Caco-2 (cell line): ENCODE measurements at regions not wholly inside any gene's neighbourhood (a gene's known extent, or its start where the extent isn't known, plus 50 kb on each side); places are given as distances from the start of the nearest gene placed in this dataset.
"Not testable (repeated sequence)": the region's sequence is repeated elsewhere in the genome, so short reads cannot be mapped to it uniquely, and the experiment has no call there.

ENCODE experiments used
- BruUV-seq: library from RNA; stranded (reverse); fragments of 400-500 nt; replicated peaks from 2 replicates; lab custom pipeline; 2021; lab: Mats Ljungman, UMichigan
- CTCF ChIA-PET: fragments of 300-600 bp; sonication (Branson Sonifier 250); formaldehyde crosslinking; loops from one replicate; lab custom pipeline; 2022; ENCODE audit warnings: antibody characterized with exemption; lab: Charles Lee
- POLR2A ChIA-PET: fragments of 300-600 bp; sonication (Branson Sonifier 250); formaldehyde crosslinking; loops from one replicate; lab custom pipeline; 2022; ENCODE audit warnings: antibody characterized with exemption; lab: Charles Lee
- DNase-seq, 2 experiments: peaks; one replicate each; pipeline versions ENCODE4 v3.0.0 to v3.0.0-alpha.2; 2020 to 2022
- H3K27me3 ChIP-seq: replicated peaks from 2 replicates; pipeline ENCODE4 v1.6.0; 2011; ENCODE audit warnings: low read length; ENCODE audit not compliant: control insufficient read depth, insufficient read depth
- H3K36me3 ChIP-seq: 2 replicates; pipeline ENCODE4 v1.5.1; 2011; ENCODE audit warnings: low read length; ENCODE audit not compliant: control insufficient read depth, insufficient read depth
- H3K4me1 ChIP-seq: fragments of 250-450 bp; sonication (Bioruptor Pico); 2 replicates; pipeline ENCODE4 v1.5.1; 2020; ENCODE audit warnings: mild to moderate bottlenecking
- H3K4me3 ChIP-seq: 2 replicates; pipeline ENCODE4 v1.5.1; 2011; ENCODE audit warnings: low read depth, mild to moderate bottlenecking, control low read depth, low read length
- H3K9me3 ChIP-seq: fragments of 250-450 bp; sonication (Bioruptor Pico); 2 replicates; pipeline ENCODE4 v1.5.1; 2020; ENCODE audit warnings: mild to moderate bottlenecking, moderate library complexity
- H3K27ac Mint-ChIP-seq: one replicate; pipeline ENCODE4 v1.8.0; 2022; ENCODE audit warnings: mixed read lengths; ENCODE audit not compliant: unreplicated experiment
- H3K27me3 Mint-ChIP-seq: one replicate; pipeline ENCODE4 v1.8.0; 2022; ENCODE audit warnings: mixed read lengths; ENCODE audit not compliant: insufficient read depth, unreplicated experiment
- H3K36me3 Mint-ChIP-seq: one replicate; pipeline ENCODE4 v1.8.0; 2022; ENCODE audit warnings: mild to moderate bottlenecking, mixed read lengths; ENCODE audit not compliant: insufficient read depth, unreplicated experiment
- H3K4me1 Mint-ChIP-seq: one replicate; pipeline ENCODE4 v1.8.0; 2022; ENCODE audit warnings: low read depth, mixed read lengths; ENCODE audit not compliant: unreplicated experiment
- H3K4me3 Mint-ChIP-seq: one replicate; pipeline ENCODE4 v1.8.0; 2022; ENCODE audit warnings: mild to moderate bottlenecking, moderate library complexity, mixed read lengths; ENCODE audit not compliant: unreplicated experiment
- H3K9me3 Mint-ChIP-seq: one replicate; pipeline ENCODE4 v1.8.0; 2022; ENCODE audit warnings: mixed read lengths; ENCODE audit not compliant: unreplicated experiment
- intact Hi-C: fragments of 100-400 bp; cut with micrococcal nuclease; formaldehyde crosslinking; loops from one replicate; pipeline ENCODE4 v1.10.0; 2022; ENCODE audit not compliant: unreplicated experiment
- TF ChIP-seq, protein P1 (sequence below), 2 experiments: fragments of 200-600 bp in 1 of 2; IDR thresholded peaks; 1 replicate in 1 of 2; 2 replicates in 1 of 2; pipeline versions ENCODE4 v1.5.1 to v1.8.0; 2011 to 2022; ENCODE audit warnings: antibody characterized with exemption in 1 of 2, control low read depth in 1 of 2, inconsistent platforms in 1 of 2, low read depth in 1 of 2, low read length in 1 of 2, mild to moderate bottlenecking in 1 of 2, moderate library complexity in 1 of 2; ENCODE audit not compliant: insufficient read depth in 1 of 2, severe bottlenecking in 1 of 2, unreplicated experiment in 1 of 2

DNA sequence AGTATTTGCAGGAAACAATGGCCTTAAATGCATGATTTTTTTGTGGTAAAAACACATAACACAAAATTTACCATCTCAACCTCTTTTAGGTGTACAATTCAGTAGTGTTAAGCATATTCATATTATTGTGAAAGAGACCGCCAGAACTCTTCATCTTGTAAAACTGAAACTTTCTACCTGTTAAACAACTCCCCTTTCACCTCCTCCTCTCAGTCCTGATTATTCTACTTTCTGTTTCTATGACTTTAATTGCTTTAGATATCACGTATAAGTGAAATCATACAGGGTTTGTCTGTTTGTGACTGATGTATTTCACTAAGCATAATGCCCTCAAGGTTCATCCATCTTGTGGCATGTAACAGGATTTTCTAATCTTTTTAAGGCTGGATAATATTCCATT, 353.4 kb downstream of the ADAMTS20 start:
- intact Hi-C loops, result no loop called here
- Mint-ChIP-seq H3K27ac (no peak overlapping the region), H3K4me3 (no peak overlapping the region), H3K36me3 (no peaks in the 10 kb centered on the region), H3K4me1 (no peaks in the 10 kb centered on the region), H3K27me3 (no peaks in the 10 kb centered on the region), H3K9me3 (no peaks in the 10 kb centered on the region)
- H3K36me3 ChIP-seq, result no peaks in the 10 kb centered on the region
- no peaks in the 10 kb centered on the region for H3K27me3 ChIP-seq
- ChIA-PET CTCF (no interaction called here), POLR2A (no interaction called here)
- no peaks in the 10 kb centered on the region for H3K4me1 ChIP-seq
- H3K9me3 ChIP-seq, result 0 out of 2 replicates have a peak, but pooled peaks cover 3% of the 10 kb centered on the region
- no TSS peak for BruUV-seq
- TF ChIP-seq, protein P1, sequence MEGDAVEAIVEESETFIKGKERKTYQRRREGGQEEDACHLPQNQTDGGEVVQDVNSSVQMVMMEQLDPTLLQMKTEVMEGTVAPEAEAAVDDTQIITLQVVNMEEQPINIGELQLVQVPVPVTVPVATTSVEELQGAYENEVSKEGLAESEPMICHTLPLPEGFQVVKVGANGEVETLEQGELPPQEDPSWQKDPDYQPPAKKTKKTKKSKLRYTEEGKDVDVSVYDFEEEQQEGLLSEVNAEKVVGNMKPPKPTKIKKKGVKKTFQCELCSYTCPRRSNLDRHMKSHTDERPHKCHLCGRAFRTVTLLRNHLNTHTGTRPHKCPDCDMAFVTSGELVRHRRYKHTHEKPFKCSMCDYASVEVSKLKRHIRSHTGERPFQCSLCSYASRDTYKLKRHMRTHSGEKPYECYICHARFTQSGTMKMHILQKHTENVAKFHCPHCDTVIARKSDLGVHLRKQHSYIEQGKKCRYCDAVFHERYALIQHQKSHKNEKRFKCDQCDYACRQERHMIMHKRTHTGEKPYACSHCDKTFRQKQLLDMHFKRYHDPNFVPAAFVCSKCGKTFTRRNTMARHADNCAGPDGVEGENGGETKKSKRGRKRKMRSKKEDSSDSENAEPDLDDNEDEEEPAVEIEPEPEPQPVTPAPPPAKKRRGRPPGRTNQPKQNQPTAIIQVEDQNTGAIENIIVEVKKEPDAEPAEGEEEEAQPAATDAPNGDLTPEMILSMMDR (IDR thresholded peaks at IDR 0.05; ENCODE audit: insufficient read depth in 1 of 2, low read depth in 1 of 2, low read length in 1 of 2, severe bottlenecking in 1 of 2, unreplicated experiment in 1 of 2), result no peak
- H3K4me3 ChIP-seq, result no peak overlapping the region
- no peak for DNase-seq

DNA sequence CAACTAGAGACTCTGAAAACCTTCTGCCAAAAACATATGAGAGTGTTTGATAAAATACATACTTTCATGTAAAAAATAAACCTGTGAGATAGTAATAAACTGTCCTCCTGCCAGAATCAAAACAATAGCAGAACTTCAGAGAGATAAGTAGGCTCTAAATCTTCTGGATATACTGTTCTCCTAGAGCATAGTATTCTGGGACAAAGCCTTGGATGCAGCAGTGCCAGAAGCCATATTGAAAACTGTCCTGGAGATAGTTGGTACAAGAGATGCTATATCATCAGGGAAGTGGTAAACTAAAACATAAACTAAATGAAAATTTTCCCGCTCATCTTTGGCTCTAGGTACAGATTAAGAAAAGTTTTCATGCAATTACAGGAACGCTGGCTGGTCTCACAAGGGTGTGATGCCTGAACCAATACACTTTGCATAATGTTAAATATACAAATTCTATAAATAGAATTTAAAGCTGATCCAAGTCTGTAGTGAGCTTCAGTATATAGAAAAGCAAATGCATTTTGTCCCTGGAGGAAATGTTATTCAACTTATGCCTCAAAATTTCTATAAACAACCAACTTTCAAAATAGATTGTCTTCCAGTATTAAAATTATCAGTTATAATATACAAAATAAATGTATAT, 355.6 kb downstream of the ADAMTS20 start:
- intact Hi-C loops, result no loop called here
- POLR2A ChIA-PET, result no interaction called here
- no peaks in the 10 kb centered on the region for H3K4me1 ChIP-seq
- no TSS peak for BruUV-seq
- H3K4me3 Mint-ChIP-seq, result no peak overlapping the region
- no peak for DNase-seq
- peaks cover 17% of the 10 kb centered on the region for H3K9me3 Mint-ChIP-seq
- TF ChIP-seq, protein P1 (IDR thresholded peaks at IDR 0.05; ENCODE audit: insufficient read depth in 1 of 2, low read depth in 1 of 2, low read length in 1 of 2, severe bottlenecking in 1 of 2, unreplicated experiment in 1 of 2), result no peak
- CTCF ChIA-PET, result no interaction called here
- H3K4me1 Mint-ChIP-seq, result no peaks in the 10 kb centered on the region
- H3K36me3 ChIP-seq, result no peaks in the 10 kb centered on the region
- no peak overlapping the region for H3K27ac Mint-ChIP-seq
- H3K4me3 ChIP-seq, result no peak overlapping the region
- peaks cover 9% of the 10 kb centered on the region for H3K36me3 Mint-ChIP-seq
- no peaks in the 10 kb centered on the region for H3K27me3 ChIP-seq
- H3K27me3 Mint-ChIP-seq, result no peaks in the 10 kb centered on the region
- 0 out of 2 replicates have a peak, but pooled peaks cover 3% of the 10 kb centered on the region for H3K9me3 ChIP-seq

DNA sequence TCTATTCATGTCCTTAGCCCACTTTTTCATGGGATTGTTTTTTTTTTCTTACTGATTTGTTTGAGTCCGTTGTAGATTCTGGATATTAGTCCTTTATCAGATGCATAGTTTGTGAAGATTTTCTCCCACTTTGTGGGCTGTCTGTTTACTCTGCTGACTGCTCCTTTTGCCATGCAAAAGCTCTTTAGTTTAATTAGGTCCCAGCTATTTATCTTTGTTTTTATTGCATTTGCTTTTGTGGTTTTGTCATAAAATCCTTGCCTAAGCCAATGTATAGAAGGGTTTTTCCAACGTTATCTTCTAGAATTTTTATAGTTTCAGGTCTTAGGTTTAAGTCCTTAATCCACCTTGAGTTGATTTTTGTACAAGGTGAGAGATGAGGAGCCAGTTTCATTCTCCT, 358.9 kb downstream of the ADAMTS20 start:
- CTCF ChIA-PET, result not testable (repeated sequence)

DNA sequence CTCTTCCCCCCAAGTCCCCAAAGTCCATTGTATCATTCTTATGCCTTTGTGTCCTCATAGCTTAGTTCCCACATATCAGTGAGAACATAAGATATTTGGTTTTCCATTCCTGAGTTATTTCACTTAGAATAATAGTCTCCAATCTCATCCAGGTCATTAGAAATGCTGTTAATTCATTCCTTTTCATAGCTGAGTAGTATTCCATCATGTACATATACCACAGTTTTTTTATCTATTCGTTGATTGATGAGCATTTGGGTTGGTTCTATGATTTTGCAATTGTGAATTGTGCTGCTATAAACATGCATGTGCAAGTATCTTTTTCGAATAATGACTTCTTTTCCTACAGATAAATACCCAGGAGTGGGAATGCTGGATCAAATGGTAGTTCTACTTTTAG, 359.6 kb downstream of the ADAMTS20 start:
- H3K9me3 Mint-ChIP-seq, result peaks cover 48% of the 10 kb centered on the region
- H3K4me3 ChIP-seq, H3K4me1 ChIP-seq, H3K27me3 Mint-ChIP-seq, H3K4me3 Mint-ChIP-seq, H3K27me3 ChIP-seq, POLR2A ChIA-PET, intact Hi-C loops, H3K36me3 ChIP-seq, BruUV-seq, H3K27ac Mint-ChIP-seq, H3K4me1 Mint-ChIP-seq, H3K36me3 Mint-ChIP-seq, DNase-seq, CTCF ChIA-PET: not testable (repeated sequence)
- H3K9me3 ChIP-seq, result peaks cover 11% of the 10 kb centered on the region; the same call in 1 of the 2 replicates

More for the DNA sequence above, 358.9 kb downstream of the ADAMTS20 start:
- BruUV-seq, H3K4me3 ChIP-seq, POLR2A ChIA-PET, DNase-seq, H3K36me3 ChIP-seq, H3K27ac Mint-ChIP-seq, H3K27me3 Mint-ChIP-seq, H3K27me3 ChIP-seq, H3K4me1 Mint-ChIP-seq, H3K4me1 ChIP-seq, H3K9me3 ChIP-seq, intact Hi-C loops, H3K4me3 Mint-ChIP-seq, H3K36me3 Mint-ChIP-seq: not testable (repeated sequence)
- peaks cover 42% of the 10 kb centered on the region for H3K9me3 Mint-ChIP-seq
